AG20443 (cell line): ENCODE measurements at regions not wholly inside any gene's neighbourhood (a gene's known extent, or its start where the extent isn't known, plus 50 kb on each side); places are given as distances from the start of the nearest gene placed in this dataset.
"Not testable (repeated sequence)": the region's sequence is repeated elsewhere in the genome, so short reads cannot be mapped to it uniquely, and the experiment has no call there.

Source experiments
- DNase-seq: peaks from one replicate; pipeline ENCODE4 v3.0.0; 2012; ENCODE audit warnings: low spot score, mixed read lengths

DNA sequence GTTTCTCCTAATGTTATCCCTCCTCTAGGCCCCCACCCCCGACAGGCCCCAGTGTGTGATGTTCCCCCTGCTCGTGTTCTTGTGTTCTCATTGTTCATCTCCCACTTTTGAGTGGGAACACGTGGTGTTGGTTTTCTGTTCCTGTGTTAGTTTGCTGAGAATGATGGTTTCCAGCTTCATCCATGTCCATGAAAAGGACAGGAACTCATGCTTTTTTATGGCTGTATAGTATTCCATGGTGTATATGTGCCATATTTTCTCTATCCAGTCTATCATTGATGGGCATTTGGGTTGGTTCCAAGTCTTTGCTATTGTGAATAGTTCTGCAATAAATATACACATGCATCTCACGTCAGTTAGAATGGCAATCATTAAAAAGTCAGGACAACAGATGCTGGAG lies 305.9 kb downstream of the MED10 start:
- DNase-seq: not testable (repeated sequence)

DNA sequence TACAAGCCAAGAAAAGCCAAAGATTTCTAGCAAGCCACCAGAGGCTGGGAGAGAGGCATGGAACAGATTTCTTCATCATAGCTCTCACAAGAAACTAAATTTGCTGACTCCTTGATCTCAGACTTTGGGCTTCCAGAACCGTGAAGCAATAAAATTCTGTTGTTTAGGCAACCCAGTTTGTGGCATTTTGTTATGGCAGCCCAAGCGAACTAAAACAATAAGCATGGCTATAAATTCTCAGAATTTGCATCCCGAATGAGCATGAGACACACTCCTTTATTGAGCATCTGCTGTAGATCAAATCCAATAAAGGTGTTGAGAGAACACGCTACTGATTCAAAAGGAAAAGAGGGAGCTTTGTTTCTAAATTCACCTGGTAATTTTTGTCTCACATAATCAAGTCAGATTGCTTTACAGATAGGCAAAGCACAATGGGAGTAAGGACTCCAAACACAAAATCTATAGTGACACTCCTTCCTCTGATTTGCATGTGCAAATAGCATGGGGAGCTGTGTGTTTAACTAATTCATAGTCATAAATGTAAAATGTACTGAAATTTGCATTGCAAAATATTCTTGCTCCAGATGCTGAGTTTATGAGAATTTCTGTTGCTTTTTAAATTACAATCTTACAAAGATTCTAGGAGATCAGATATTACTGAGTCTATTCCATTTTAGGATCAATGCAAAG lies 308.7 kb downstream of the MED10 start:
- DNase-seq: no peak

DNA sequence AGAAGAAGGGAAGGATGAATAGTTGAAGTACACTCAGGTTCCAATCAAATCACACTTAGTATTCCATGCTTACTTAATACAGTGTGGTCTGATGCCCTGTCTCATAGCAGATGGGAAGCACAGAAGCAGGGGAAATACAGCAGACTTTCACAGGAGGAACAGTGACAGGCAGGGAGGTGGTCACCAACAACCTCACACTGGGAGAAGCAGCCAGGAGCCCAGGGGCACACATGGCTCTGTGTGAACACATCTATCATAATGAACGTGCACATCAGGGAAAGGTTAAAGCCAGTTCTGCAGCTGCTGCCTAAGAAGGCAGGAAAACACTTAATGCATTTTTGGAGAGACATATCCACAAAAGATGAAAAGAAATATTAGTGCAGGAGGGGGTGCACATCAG lies 312.3 kb downstream of the MED10 start:
- no peak for DNase-seq

DNA sequence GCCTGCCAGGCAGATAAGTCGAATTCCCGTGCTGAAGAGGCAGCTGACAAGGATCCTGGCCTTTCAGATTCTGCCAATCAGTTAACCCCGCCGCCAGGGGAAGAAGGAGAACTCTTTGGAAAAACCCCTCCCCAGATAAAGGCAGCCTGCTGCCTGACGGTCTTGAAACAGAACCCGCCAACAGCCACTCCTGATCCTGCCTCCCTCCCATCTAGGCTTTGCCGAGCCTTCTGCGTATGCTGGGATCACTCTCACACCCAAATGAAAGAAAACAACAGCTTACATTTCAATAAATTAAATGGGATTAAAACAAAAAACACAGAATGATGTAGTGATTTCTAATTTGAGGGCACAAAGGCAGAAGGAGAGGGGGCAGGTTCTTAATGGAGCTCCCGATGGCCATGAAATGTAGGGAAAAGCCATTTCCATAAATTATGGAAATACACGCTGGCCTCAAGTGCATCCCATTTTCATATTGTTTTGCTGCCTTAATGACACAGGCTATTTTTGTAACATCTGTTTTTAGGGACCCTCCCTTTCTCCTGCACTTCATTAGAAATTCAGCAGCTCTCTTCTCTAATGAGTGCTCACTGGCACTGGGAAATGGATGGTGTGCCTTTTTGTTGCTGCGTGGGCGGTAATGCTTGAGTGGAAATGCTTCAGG lies 319.1 kb downstream of the MED10 start:
- no peak for DNase-seq

- DNase-seq: no peak
Measured at GRCh38 chr5:6058055-6058715, 320.2 kb downstream of the MED10 start.

DNA sequence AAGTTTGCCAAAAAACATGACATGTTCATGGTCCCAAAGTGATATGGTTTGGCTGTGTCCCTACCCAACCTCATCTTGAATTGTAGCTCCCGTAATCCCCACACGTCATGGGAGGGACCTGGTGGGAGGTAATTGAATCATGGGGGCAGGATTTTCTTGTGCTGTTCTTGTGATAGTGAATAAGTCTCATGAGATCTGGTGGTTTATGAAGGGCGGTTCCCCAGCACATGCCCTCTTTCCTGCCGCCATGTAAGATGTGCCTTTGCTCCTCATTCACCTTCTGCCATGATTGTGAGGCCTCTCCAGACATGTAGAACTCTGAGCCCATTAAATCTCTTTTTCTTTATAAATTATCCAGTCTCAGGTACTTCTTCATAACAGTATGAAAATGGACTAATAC lies 322.1 kb downstream of the MED10 start:
- no peak for DNase-seq

DNA sequence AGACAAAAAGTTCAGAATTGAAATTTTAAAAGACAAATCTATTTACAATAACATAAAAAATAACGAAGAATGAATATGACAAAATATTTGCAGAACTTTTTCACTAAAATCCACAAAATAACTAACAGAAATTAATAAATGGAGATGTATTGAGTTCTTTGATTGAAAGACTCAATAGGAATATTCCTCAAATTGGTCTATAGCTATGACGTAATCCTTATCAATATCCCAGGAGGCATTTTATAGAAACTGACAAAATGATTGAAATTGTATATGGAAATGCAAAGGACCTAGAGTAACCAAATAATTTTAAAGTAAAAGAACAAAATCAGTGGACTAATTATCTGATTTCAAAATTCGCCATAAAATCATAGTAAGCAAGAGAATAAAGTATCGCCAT lies 328.7 kb downstream of the MED10 start:
- no peak for DNase-seq

- no peak for DNase-seq
Measured at GRCh38 chr5:6048746-6049145, 329.6 kb downstream of the MED10 start.

- no peak for DNase-seq
Measured at GRCh38 chr5:6046296-6046967, 331.9 kb downstream of the MED10 start.

DNA sequence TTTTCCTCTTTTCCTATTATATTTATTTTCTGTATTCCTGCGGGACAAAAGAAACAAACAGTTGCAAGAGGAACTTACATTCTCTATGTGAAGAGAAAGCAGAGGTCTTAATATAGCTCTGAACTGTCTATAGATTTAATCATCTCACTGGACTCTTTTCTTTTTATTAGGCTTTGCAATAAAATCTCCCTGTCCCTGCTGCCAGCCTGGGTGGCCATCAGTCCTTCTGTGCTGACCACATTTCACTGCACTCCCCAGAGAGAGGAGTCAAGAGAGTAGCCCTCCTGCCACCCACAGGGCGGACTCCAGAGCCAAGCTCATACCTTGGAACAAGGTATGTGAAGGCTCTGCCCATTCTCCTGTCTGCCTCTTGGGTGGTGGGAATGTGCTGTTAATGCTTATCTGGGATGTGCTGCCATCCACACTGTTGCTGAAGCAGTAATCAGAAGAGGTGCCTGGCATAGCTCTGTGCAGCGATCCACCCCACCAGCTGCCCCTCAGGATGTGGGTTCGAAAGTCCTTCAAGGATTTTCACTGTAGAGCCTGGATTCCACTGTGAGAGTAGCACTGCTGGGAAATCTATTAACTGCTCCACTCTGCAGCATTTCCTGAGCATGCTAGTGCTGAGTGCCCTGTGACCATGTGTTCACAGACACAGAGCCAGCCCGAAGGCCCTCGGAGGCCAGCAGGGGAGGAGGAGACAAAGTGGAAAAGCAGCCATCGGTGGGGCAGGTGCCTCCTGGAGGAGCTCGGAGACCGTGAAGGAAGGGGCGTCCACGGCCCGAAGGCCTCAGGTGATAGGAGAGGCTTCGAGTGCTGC lies 334.6 kb downstream of the MED10 start:
- DNase-seq: no peak

GRCh38 chr5:6041977-6042550 lies 336.3 kb downstream of the MED10 start:
- no peak for DNase-seq

- DNase-seq: no peak
Measured at GRCh38 chr5:6039111-6039510, 339.2 kb downstream of the MED10 start.

GRCh38 chr5:6036006-6036405 lies 342.3 kb downstream of the MED10 start:
- no peak for DNase-seq

DNA sequence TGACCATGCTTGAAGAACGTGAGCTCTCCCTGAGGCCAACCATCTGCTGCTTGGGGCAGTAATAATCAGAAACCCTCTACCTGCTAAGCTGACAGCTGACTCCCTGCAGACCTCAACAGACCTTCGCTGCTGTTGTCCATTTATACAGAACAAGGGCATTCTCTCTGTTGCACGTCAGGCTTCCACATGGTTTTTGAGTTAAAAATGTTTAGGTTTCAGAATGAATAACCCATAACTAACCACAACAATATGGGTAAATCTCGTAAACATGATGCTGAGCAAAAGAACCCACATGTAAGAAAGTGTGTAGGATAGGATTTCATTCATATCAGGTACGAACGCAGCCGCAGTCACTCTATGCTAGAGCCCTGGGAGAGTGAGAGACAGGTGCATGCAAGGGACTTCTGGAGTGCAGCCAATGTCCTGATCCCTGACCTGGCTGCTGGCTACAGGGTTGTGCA lies 348.5 kb downstream of the MED10 start:
- DNase-seq: no peak

- DNase-seq: no peak
Measured at GRCh38 chr5:6026766-6027406, 351.5 kb downstream of the MED10 start.

DNA sequence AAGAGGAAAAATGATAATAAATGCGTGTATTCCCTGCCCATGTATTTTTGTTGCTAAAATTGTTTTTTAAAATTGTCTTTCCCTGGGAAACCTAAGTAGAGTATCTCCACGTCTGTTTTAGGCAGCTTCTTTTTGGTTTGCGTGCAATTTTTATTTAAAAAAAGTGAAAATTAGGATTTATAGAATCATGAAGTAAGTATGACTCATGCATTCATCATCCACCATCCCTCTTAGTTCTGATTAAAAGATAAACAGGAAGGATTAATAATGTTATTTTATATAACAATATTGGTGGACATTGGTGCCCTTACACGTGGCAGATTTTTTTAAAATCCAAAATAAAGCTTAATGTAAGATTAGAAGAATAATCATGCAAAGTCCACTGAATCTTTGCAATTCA lies 358.7 kb downstream of the MED10 start:
- no peak for DNase-seq

- DNase-seq: no peak
Measured at GRCh38 chr5:6013506-6013905, 364.8 kb downstream of the MED10 start.

DNA sequence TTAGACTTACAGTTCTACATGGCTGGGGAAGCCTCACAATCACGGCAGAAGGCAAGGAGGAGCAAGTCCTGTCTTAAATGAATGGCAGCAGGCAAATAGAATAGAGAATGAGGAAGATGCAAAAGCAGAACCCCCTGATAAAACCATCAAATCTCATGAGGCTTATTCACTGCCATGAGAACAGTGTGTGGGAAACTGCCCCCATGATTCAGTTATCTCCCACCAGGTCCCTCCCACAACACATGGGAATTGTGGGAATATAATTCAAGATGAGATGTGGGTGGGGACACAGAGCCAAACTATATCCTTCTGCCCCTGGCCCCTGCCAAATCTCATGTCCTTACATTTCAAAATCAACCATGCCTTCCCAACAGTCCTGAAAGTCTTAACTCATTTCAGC lies 367.1 kb downstream of the MED10 start:
- no peak for DNase-seq

DNA sequence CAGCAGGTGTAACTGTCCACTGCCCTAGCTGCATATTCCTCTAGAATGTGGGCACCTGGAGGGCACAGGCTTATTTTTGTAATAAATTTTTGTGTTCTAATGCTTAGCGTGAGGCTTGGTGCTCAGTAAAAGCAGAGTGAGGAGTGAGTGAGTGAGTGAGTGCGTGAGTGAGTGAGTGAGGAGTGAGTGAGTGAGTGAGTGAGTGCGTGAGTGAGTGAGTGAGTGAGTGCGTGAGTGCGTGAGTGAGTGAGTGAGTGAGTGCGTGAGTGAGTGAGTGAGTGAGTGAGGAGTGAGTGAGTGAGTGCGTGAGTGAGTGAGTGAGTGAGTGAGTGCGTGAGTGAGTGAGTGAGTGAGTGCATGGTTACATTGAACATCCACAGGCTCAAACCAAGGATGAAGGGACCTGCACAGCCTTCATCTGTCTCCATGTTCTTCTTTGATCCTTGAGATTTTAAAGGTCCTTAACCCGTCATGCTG lies 371.5 kb downstream of the MED10 start:
- DNase-seq: no peak

DNA sequence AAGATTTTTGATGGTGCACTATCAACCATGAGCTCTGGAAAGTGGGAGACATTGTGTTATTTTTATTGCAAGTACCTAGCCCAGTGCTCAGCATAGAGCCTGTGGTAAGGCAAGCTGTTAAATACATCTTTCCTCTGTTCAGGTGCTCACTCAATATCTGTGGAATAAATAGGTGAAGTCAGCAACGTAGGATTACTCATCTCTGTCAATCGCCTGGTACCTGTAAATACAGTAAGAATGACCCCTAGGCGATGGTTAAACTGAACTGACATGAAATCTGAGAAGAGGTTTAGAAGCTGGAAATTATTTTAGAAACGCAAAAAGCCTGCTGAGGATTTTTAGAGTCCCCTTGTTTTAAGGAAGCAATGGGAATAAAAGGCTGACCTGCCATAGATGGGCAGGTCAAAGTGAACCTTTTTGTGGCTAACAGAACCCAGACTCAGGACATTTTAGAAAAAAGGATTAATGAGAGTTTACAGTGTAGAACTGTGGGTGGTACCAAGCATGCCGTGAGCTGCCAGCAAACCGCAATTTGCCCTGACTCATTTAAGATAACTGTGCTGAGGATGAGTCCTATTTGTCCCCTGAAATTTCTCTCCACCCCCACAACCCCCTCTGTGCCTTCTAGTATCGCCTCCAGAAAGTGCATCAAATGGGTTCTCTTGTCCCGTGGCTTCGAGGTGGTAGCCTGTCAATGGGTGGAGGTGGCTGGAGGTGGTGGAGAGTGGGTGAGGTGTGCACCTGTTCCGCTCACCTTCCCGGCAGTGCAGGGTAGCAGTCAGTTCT lies 375.1 kb downstream of the MED10 start:
- DNase-seq: no peak
